Ammon's horn (tissue), 1 donor: ENCODE measurements at regions not wholly inside any gene's neighbourhood (a gene's known extent, or its start where the extent isn't known, plus 50 kb on each side); places are given as distances from the start of the nearest gene placed in this dataset.

ENCODE experiments used
- DNase-seq: peaks from one replicate; pipeline ENCODE4 v3.0.0-alpha.2; 2016; ENCODE audit warnings: low spot score

- no peak for DNase-seq
These were observed 89.5 kb upstream of the RAB4A start for GRCh38 chr1:229181419-229181818.

- no peak for DNase-seq
These were observed 87.3 kb upstream of the RAB4A start for GRCh38 chr1:229183588-229183987.

GRCh38 chr1:229184066-229184465 is 86.8 kb upstream of the RAB4A start:
- no peak for DNase-seq

- no peak for DNase-seq
These were observed 84.9 kb upstream of the RAB4A start for GRCh38 chr1:229185963-229186362.

- no peak for DNase-seq
These were observed 84.4 kb upstream of the RAB4A start for GRCh38 chr1:229186373-229187056.

- no peak for DNase-seq
These were observed 80.8 kb upstream of the RAB4A start for GRCh38 chr1:229190057-229190575.

GRCh38 chr1:229191066-229191674 is 79.7 kb upstream of the RAB4A start:
- DNase-seq: no peak

DNA sequence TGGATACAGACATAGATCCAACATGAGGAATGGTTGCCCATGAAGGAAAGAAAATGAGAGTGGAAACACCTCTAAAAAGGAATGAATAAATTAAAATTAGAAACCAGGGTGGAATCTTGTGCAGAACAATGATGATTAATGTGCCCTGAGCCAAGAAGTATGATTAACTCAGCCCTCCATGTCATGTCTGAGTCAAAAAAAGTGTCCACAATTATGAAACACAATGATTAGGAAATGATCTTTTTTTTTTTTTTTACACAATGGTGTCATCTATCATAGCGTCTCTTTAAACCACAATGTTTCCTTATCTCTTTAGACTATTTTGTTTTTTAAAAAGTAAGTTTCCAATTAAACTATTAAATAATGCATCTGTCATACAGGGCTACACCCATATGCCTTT is 78.9 kb upstream of the RAB4A start:
- DNase-seq: no peak

- no peak for DNase-seq
These were observed 78.1 kb upstream of the RAB4A start for GRCh38 chr1:229192853-229193252.

- DNase-seq: no peak
These were observed 76.8 kb upstream of the RAB4A start for GRCh38 chr1:229194096-229194495.

DNA sequence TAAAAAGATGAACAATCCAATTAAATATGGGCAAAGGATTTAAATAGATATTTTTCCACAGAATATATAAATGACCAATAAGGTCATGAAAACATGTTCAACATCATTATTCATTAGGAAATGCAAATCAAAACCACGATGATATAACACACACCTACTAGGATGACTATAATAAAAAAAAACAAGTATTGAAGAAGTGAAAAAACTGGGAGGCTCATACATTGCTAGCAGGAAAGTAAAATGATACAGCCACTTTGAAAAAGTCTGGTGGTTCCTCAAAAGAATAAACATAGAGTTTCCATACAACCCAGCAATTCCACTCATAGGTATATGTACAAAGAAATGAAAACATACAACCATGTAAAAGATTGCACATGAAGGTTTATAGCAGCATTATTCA is 75.7 kb upstream of the RAB4A start:
- no peak for DNase-seq

GRCh38 chr1:229196404-229197264 is 74.3 kb upstream of the RAB4A start:
- no peak for DNase-seq

DNA sequence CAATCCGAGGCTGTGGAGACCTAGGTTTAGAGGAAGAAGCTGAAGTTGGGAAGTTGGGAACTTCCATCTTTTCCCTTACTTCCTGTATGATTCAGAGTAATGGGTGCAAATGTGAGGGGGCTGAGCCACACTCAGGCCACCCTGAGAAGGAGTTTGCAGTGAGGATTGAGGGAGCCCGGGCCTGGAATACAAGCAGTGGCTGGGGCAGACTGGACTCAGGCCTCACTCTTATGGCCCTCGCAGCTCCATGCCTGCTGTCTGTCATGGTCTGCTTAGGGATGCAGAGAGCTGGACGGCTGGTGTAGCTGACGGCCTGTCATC is 73.7 kb upstream of the RAB4A start:
- DNase-seq: no peak

- no peak for DNase-seq
These were observed 71.4 kb upstream of the RAB4A start for GRCh38 chr1:229199261-229200243.

- DNase-seq: peak; percentile 41
These were observed 67.7 kb upstream of the RAB4A start for GRCh38 chr1:229203030-229203751.

- DNase-seq: no peak
These were observed 66.8 kb upstream of the RAB4A start for GRCh38 chr1:229203991-229204632.

- DNase-seq: no peak
These were observed 65.8 kb upstream of the RAB4A start for GRCh38 chr1:229204921-229205777.

DNA sequence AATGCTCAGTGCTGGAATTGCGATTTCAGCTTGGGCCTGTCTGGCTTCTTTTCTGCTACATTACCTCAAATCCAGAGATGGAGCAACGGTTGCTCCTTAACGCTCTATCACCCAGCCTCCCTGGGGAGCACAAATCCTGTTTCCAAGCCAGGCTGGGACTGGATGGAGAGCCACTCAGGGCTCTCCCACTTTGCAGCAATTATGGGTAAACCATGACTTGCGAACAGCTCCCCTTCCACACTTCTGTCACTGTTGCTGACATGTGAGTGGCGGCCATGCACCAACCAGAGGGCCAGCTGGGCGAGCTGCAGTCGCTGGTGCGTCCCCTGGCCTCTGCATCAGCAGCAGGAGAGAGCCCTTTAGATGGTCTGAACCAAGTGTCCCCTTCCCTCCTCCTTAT is 65.1 kb upstream of the RAB4A start:
- DNase-seq: no peak

DNA sequence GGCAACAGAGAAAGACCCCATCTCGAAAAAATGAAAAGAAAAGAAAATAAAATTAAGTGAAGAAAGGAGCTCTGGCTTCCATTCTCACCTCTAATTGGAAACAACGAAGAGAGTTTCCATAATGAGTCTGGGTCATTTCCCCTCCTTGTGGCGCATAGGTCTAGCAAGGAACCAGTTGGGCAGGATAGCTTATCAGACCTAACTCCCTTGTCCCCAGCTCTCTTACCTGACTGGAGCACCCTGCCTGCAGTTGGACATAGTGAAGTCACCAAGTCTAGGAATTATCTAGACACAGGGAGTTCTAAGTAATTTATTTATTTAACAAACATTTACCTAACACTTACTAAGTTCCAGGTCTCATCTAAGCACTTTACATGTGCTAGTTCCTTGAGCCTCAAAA is 63.0 kb upstream of the RAB4A start:
- no peak for DNase-seq

GRCh38 chr1:229208481-229208880 is 62.4 kb upstream of the RAB4A start:
- DNase-seq: no peak
